ENCODE measurements at regions not wholly inside any gene's neighbourhood (a gene's known extent, or its start where the extent isn't known, plus 50 kb on each side); places are given as distances from the start of the nearest gene placed in this dataset.
A peak's percentile ranks its signal among the peaks of the same experiment; 100 is the strongest.

DNA sequence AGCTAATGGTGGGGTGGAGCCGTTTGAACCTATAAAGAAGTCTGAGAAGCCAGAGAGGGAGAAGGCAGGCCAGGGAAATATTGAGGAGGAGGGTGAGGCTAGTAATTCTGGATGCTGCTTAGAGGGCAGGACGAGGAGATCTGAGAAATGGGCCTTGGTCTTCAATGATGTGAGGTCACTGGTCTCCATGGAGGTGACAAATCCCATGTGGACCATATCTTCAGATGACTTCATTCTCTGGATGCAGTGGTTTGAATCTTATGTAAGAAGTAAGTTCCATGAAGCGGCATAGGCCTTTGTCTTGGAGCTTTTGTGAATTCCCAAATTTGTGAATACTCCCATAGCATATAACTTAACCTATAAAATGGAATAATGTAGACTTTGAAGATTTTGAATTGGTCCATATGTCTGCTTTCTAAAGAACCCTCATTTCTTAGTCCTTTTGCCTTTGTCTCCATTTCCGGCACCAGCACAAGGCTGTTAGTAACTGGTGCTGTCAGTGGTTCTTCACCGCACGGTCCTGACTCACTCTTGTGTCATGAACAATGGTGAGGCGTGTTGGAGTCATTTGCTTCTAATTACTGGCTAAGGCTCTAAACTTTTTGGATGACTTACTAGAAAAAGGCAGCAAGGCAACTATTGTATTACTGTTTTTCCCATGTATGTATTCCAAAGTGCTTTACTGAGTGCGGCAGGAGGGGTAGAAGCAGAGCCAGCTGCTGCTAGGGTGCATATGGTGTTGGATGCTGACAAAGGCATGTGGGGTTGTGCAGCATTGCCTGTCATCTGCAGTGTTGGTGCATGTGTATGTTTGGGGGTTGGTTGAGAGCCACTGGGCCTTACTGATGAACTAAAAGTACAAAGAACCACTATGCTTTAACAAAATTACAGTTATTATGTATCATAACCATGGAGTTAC, 279.3 kb upstream of the C2CD4B start:
- DNase-seq (ENCODE audit: low read depth, low spot score) (peak; percentile 61), FAIRE-seq (peak; percentile 98)
- Histone ChIP-seq H3K4me2 (ENCODE audit: control insufficient read depth, extremely low read depth, insufficient read depth, low read depth, low read length) (peak overlapping the region; percentile 43), H3K9me1 (ENCODE audit: control insufficient read depth, extremely low read depth, insufficient read depth, low read length) (peaks cover 2% of the 10 kb centered on the region), H2AFZ (ENCODE audit: control insufficient read depth, low read length) (no peak overlapping the region), H3K9me3 (ENCODE audit: control insufficient read depth, low read depth, low read length) (no peaks in the 10 kb centered on the region), H3K4me3 (ENCODE audit: control insufficient read depth in 2 of 3, extremely low read depth in 1 of 3, insufficient read depth in 2 of 3, low read depth in 1 of 3, low read length in 3 of 3) (no peak overlapping the region), H3K36me3 (ENCODE audit: control insufficient read depth in 2 of 2, extremely low read depth in 1 of 2, insufficient read depth in 2 of 2, low read length in 2 of 2) (no peaks in the 10 kb centered on the region), H3K27me3 (ENCODE audit: control insufficient read depth, extremely low read depth, insufficient read depth, low read length) (no peaks in the 10 kb centered on the region), H3K79me2 (ENCODE audit: control insufficient read depth, insufficient read depth, low read length) (no peaks in the 10 kb centered on the region), H3K27ac (ENCODE audit: control insufficient read depth, insufficient read depth, low read length) (peak overlapping the region; percentile 67), H3K9ac (ENCODE audit: control insufficient read depth, extremely low read depth, insufficient read depth, low read length) (peak overlapping the region; percentile 8), H4K20me1 (ENCODE audit: control insufficient read depth, extremely low read depth, insufficient read depth, low read length) (no peaks in the 10 kb centered on the region), H3K4me1 (ENCODE audit: control insufficient read depth, extremely low read depth, insufficient read depth, low read length) (peaks cover 17% of the 10 kb centered on the region)
- TF ChIP-seq EZH2 (IDR thresholded peaks at IDR 0.05; ENCODE audit: low read length) (no peak), CTCF (optimal IDR thresholded peaks at IDR 0.05 in 1 of 3, IDR thresholded peaks at IDR 0.05 in 1 of 3, conservative IDR thresholded peaks at IDR 0.05 in 1 of 3; ENCODE audit: extremely low read depth in 1 of 3, insufficient read depth in 2 of 3, low read length in 3 of 3) (no peak)
- dilution Hi-C loops (cut with MboI; ENCODE audit: extremely low pct_ligation_motif_present, low sequenced_read_pairs): no loop called here

DNA sequence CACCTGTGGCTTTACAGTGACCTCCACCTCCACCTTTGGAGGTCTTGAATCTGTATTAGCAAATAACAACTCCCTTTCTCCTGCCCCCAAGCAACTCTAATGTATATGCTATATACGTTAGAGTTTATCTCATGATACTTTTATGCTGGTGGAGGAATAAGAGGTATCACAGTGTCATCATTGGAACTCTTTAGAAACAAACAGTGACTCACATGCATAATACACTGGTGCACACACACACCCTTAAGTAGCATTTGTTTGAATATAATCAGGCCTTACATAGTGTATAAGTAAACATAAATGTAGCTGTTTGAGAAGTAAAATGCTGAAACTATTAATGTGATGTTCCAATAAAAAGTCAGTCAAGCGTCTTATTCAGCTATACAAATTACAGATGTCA, 280.2 kb upstream of the C2CD4B start:
- H3K4me3 ChIP-seq (ENCODE audit: control insufficient read depth in 2 of 3, extremely low read depth in 1 of 3, insufficient read depth in 2 of 3, low read depth in 1 of 3, low read length in 3 of 3): no peak overlapping the region
- peaks cover 2% of the 10 kb centered on the region for H3K9me1 ChIP-seq (ENCODE audit: control insufficient read depth, extremely low read depth, insufficient read depth, low read length)
- H3K9me3 ChIP-seq (ENCODE audit: control insufficient read depth, low read depth, low read length): no peaks in the 10 kb centered on the region
- TF ChIP-seq CTCF (optimal IDR thresholded peaks at IDR 0.05 in 1 of 3, IDR thresholded peaks at IDR 0.05 in 1 of 3, conservative IDR thresholded peaks at IDR 0.05 in 1 of 3; ENCODE audit: extremely low read depth in 1 of 3, insufficient read depth in 2 of 3, low read length in 3 of 3): no peak
- TF ChIP-seq EZH2 (IDR thresholded peaks at IDR 0.05; ENCODE audit: low read length): no peak
- no peaks in the 10 kb centered on the region for H3K36me3 ChIP-seq (ENCODE audit: control insufficient read depth in 2 of 2, extremely low read depth in 1 of 2, insufficient read depth in 2 of 2, low read length in 2 of 2)
- FAIRE-seq (peak; percentile 64), DNase-seq (ENCODE audit: low read depth, low spot score) (no peak)
- H3K4me1 ChIP-seq (ENCODE audit: control insufficient read depth, extremely low read depth, insufficient read depth, low read length): peaks cover 17% of the 10 kb centered on the region
- H3K27me3 ChIP-seq (ENCODE audit: control insufficient read depth, extremely low read depth, insufficient read depth, low read length): no peaks in the 10 kb centered on the region
- H3K4me2 ChIP-seq (ENCODE audit: control insufficient read depth, extremely low read depth, insufficient read depth, low read depth, low read length): peak overlapping the region; percentile 43
- peak overlapping the region; percentile 8 for H3K9ac ChIP-seq (ENCODE audit: control insufficient read depth, extremely low read depth, insufficient read depth, low read length)
- dilution Hi-C loops (cut with MboI; ENCODE audit: extremely low pct_ligation_motif_present, low sequenced_read_pairs): no loop called here
- H3K27ac ChIP-seq (ENCODE audit: control insufficient read depth, insufficient read depth, low read length): peak overlapping the region; percentile 67
- no peaks in the 10 kb centered on the region for H3K79me2 ChIP-seq (ENCODE audit: control insufficient read depth, insufficient read depth, low read length)
- no peaks in the 10 kb centered on the region for H4K20me1 ChIP-seq (ENCODE audit: control insufficient read depth, extremely low read depth, insufficient read depth, low read length)
- no peak overlapping the region for H2AFZ ChIP-seq (ENCODE audit: control insufficient read depth, low read length)

Measured in keratinocyte (primary cell).